Pancreas (tissue), 10 donors: ENCODE measurements at regions not wholly inside any gene's neighbourhood (a gene's known extent, or its start where the extent isn't known, plus 50 kb on each side); places are given as distances from the start of the nearest gene placed in this dataset.
"Not testable (repeated sequence)": the region's sequence is repeated elsewhere in the genome, so short reads cannot be mapped to it uniquely, and the experiment has no call there.

Experiments
- ATAC-seq, 4 donors: fragments of 200-7000 bp; cut with Tn5 transposase; one replicate each; pipeline versions ENCODE4 v1.8.0 to v1.9.1; 2020; ENCODE audit warnings: mild to moderate bottlenecking in 4 of 4, moderate library complexity in 4 of 4
- DNase-seq, 6 donors: peaks; one replicate each; pipeline ENCODE4 v3.0.0-alpha.2; 2020
- FAIRE-seq: peaks from 2 replicates; lab custom pipeline; 2012; peaks lifted over from hg19 to GRCh38; lab: Jason Lieb, UNC
- H3K27ac ChIP-seq, 4 donors: fragments of 200-600 bp; sonication (generic); 1 replicate in 3 of 4; 2 replicates in 1 of 4; pipeline versions ENCODE4 v1.5.0 to v1.8.0; 2020
- H3K27me3 ChIP-seq, 4 donors: fragments of 200-600 bp; one replicate each; pipeline ENCODE4 v1.8.0; 2021
- H3K36me3 ChIP-seq, 3 donors: fragments of 200-600 bp; sonication (generic) in 1 of 3; one replicate each; pipeline versions ENCODE4 v1.5.0 to v1.8.0; 2020 to 2021
- H3K4me1 ChIP-seq, 3 donors: fragments of 200-600 bp; one replicate each; pipeline ENCODE4 v1.8.0; 2021
- H3K4me3 ChIP-seq, 4 donors: fragments of 200-600 bp; sonication (generic) in 2 of 4; one replicate each; pipeline versions ENCODE4 v1.5.0 to v1.8.0; 2020 to 2021
- H3K9me3 ChIP-seq, 4 donors: fragments of 200-600 bp; one replicate each; pipeline ENCODE4 v1.8.0; 2021
- CTCF ChIP-seq, 4 donors: fragments of 200-600 bp; sonication (generic) in 3 of 4; IDR thresholded peaks; one replicate each; pipeline versions ENCODE4 v1.5.0 to v1.8.0; 2021; ENCODE audit warnings: antibody characterized with exemption in 4 of 4
- WGBS, 2 donors: extraction: QIAGEN DNeasy Blood & Tissue Kit; methylation state at CpG; one replicate each; pipeline ENCODE4 v1.1.7; 2013; 5-methylcytosine and 5-hydroxymethylcytosine counted together
- intact Hi-C, 3 donors: fragments of 100-400 bp; cut with DNase I; formaldehyde crosslinking; loops; one replicate each; pipeline versions ENCODE4 v1.11.1 to v1.14.2; 2022
- donor health status: healthy with polysubstance abuse.
- donor health status: DM: no; HTN: no; CAD: no; lungs with moderate emphysema.
- donor health status: DM: no; HTN: no; CAD: no.
- donor health status: control.
- donor health status: control.
- donor health status: Bipolar disorder and iron deficiency.
- donor health status: DM: yes; HTN: yes; CAD: no.
- donor health status: DM: no; HTN: no; CAD: no.
- donor health status: DM: no; HTN: no; CAD: no.
- donor health status: DM: yes; HTN: yes; CAD: no.

GRCh38 chr12:65670775-65671174 is 153.5 kb upstream of the HMGA2 start:
- Histone ChIP-seq H3K27ac (no peak overlapping the region), H3K9me3 (no peaks in the 10 kb centered on the region), H3K4me1 (no peaks in the 10 kb centered on the region), H3K27me3 (no peaks in the 10 kb centered on the region), H3K36me3 (no peaks in the 10 kb centered on the region), H3K4me3 (no peak overlapping the region)
- DNase-seq (no peak), FAIRE-seq (no peak), ATAC-seq (no peak)
- 70 to 75% methylated on average over 3 of the region's 3 CpGs for WGBS, 2 donors
- no peak for TF ChIP-seq CTCF (IDR thresholded peaks at IDR 0.05)
- intact Hi-C loops, result no loop called here

GRCh38 chr12:65672441-65672840 is 151.8 kb upstream of the HMGA2 start:
- DNase-seq (no peak), FAIRE-seq (no peak), ATAC-seq (no peak)
- 77 to 85% methylated on average over 4 of the region's 4 CpGs for WGBS, 2 donors
- H3K27me3 ChIP-seq, result no peaks in the 10 kb centered on the region
- TF ChIP-seq CTCF (IDR thresholded peaks at IDR 0.05), result no peak
- intact Hi-C loops, result no loop called here
- no peaks in the 10 kb centered on the region for H3K9me3 ChIP-seq
- no peaks in the 10 kb centered on the region for H3K36me3 ChIP-seq
- no peaks in the 10 kb centered on the region for H3K4me1 ChIP-seq
- H3K27ac ChIP-seq, result no peak overlapping the region
- no peak overlapping the region for H3K4me3 ChIP-seq

GRCh38 chr12:65673156-65673690 is 151.1 kb upstream of the HMGA2 start:
- intact Hi-C loops, result no loop called here
- ATAC-seq (no peak), FAIRE-seq (no peak), DNase-seq (no peak)
- H3K4me1 ChIP-seq, result no peaks in the 10 kb centered on the region
- TF ChIP-seq CTCF (IDR thresholded peaks at IDR 0.05), result no peak
- no peak overlapping the region for H3K4me3 ChIP-seq
- H3K27ac ChIP-seq, result no peak overlapping the region
- no peaks in the 10 kb centered on the region for H3K9me3 ChIP-seq
- H3K36me3 ChIP-seq, result no peaks in the 10 kb centered on the region
- H3K27me3 ChIP-seq, result no peaks in the 10 kb centered on the region

- peak; percentile 61 for FAIRE-seq
- no peak for ATAC-seq
- TF ChIP-seq CTCF (IDR thresholded peaks at IDR 0.05), result no peak
- intact Hi-C loops, result no loop called here
- Histone ChIP-seq H3K4me1 (no peaks in the 10 kb centered on the region), H3K4me3 (no peak overlapping the region), H3K36me3 (no peaks in the 10 kb centered on the region), H3K27me3 (no peaks in the 10 kb centered on the region), H3K9me3 (no peaks in the 10 kb centered on the region), H3K27ac (no peak overlapping the region)
- DNase-seq, result no peak
Measured at GRCh38 chr12:65673732-65674131, 150.6 kb upstream of the HMGA2 start.

GRCh38 chr12:65675141-65675621 is 149.1 kb upstream of the HMGA2 start:
- TF ChIP-seq CTCF (IDR thresholded peaks at IDR 0.05), result no peak
- Histone ChIP-seq H3K4me3 (no peak overlapping the region), H3K36me3 (no peaks in the 10 kb centered on the region), H3K4me1 (no peaks in the 10 kb centered on the region), H3K27ac (no peak overlapping the region), H3K27me3 (no peaks in the 10 kb centered on the region), H3K9me3 (no peaks in the 10 kb centered on the region)
- ATAC-seq (no peak), FAIRE-seq (peak; percentile 47), DNase-seq (no peak)
- WGBS, 2 donors, result 50 to 61% methylated on average over 1 of the region's 1 CpG
- intact Hi-C loops, result no loop called here

- ATAC-seq, result not testable (repeated sequence)
Measured at GRCh38 chr12:65678172-65678571, 146.1 kb upstream of the HMGA2 start.

More at GRCh38 chr12:65678172-65678571, 146.1 kb upstream of the HMGA2 start:
- WGBS, 2 donors, result 83 to 93% methylated on average over 4 of the region's 4 CpGs
- H3K27me3 ChIP-seq, intact Hi-C loops, H3K4me3 ChIP-seq, H3K36me3 ChIP-seq, DNase-seq, H3K27ac ChIP-seq, FAIRE-seq, H3K9me3 ChIP-seq, H3K4me1 ChIP-seq: not testable (repeated sequence)
